MM.1S (cell line): ENCODE measurements at regions not wholly inside any gene's neighbourhood (a gene's known extent, or its start where the extent isn't known, plus 50 kb on each side); places are given as distances from the start of the nearest gene placed in this dataset.

ENCODE experiments used
- CTCF ChIP-seq: fragments of 300-600 bp; sonication (generic); IDR thresholded peaks from 2 replicates; pipeline ENCODE4 v1.5.1; 2016; ENCODE audit warnings: antibody characterized with exemption, low read length, mixed read lengths
- EZH2 ChIP-seq: fragments of 300-600 bp; sonication (generic); optimal IDR thresholded peaks from 2 replicates; pipeline ENCODE3; 2017; ENCODE audit warnings: low read depth, mild to moderate bottlenecking, antibody characterized with exemption, low read length, mixed read lengths
- EZH2phosphoT487 ChIP-seq: fragments of 300-600 bp; sonication (generic); IDR thresholded peaks from 2 replicates; pipeline ENCODE4 v1.6.1; 2018; ENCODE audit warnings: antibody characterized with exemption, low read length

- TF ChIP-seq CTCF (no peak), EZH2phosphoT487 (no peak), EZH2 (no peak)
Observed at GRCh38 chr12:93317227-93317626, 60.5 kb upstream of the NUDT4 start.
